ENCODE measurements at regions not wholly inside any gene's neighbourhood (a gene's known extent, or its start where the extent isn't known, plus 50 kb on each side); places are given as distances from the start of the nearest gene placed in this dataset.

DNA sequence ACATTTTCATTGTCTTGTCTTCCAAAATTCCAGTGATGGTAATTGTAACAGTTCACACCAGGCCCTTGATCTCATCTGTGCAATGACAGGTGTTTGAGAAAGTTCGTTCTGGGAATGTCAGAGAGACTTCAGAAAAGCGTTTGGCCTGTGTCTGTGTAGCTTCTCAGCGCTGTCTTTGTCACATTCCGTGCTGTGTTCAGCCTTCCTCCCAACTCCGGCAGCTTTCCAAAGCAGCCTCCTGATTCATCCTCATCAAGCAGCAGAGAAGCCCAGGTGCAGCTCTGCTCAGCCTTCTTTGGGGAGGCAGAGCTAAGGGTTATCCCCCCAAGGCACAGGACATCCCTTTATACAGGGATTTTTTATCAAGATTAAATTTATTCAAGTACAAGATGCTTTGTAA is 494.0 kb upstream of the SUCLG2 start:
- TF ChIP-seq, protein P1, sequence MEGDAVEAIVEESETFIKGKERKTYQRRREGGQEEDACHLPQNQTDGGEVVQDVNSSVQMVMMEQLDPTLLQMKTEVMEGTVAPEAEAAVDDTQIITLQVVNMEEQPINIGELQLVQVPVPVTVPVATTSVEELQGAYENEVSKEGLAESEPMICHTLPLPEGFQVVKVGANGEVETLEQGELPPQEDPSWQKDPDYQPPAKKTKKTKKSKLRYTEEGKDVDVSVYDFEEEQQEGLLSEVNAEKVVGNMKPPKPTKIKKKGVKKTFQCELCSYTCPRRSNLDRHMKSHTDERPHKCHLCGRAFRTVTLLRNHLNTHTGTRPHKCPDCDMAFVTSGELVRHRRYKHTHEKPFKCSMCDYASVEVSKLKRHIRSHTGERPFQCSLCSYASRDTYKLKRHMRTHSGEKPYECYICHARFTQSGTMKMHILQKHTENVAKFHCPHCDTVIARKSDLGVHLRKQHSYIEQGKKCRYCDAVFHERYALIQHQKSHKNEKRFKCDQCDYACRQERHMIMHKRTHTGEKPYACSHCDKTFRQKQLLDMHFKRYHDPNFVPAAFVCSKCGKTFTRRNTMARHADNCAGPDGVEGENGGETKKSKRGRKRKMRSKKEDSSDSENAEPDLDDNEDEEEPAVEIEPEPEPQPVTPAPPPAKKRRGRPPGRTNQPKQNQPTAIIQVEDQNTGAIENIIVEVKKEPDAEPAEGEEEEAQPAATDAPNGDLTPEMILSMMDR (IDR thresholded peaks at IDR 0.05) = no peak
- TF ChIP-seq POLR2AphosphoS5 (IDR thresholded peaks at IDR 0.05) = no peak

All from sigmoid colon (tissue), 4 donors.